ENCODE measurements at regions not wholly inside any gene's neighbourhood (a gene's known extent, or its start where the extent isn't known, plus 50 kb on each side); places are given as distances from the start of the nearest gene placed in this dataset.

- no peaks in the 10 kb centered on the region for H3K79me2 ChIP-seq (ENCODE audit: insufficient read depth, low read length)
- TF ChIP-seq, protein P1, sequence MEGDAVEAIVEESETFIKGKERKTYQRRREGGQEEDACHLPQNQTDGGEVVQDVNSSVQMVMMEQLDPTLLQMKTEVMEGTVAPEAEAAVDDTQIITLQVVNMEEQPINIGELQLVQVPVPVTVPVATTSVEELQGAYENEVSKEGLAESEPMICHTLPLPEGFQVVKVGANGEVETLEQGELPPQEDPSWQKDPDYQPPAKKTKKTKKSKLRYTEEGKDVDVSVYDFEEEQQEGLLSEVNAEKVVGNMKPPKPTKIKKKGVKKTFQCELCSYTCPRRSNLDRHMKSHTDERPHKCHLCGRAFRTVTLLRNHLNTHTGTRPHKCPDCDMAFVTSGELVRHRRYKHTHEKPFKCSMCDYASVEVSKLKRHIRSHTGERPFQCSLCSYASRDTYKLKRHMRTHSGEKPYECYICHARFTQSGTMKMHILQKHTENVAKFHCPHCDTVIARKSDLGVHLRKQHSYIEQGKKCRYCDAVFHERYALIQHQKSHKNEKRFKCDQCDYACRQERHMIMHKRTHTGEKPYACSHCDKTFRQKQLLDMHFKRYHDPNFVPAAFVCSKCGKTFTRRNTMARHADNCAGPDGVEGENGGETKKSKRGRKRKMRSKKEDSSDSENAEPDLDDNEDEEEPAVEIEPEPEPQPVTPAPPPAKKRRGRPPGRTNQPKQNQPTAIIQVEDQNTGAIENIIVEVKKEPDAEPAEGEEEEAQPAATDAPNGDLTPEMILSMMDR (IDR thresholded peaks at IDR 0.05; ENCODE audit: extremely low read depth, low read depth, low read length), result no peak
- no peaks in the 10 kb centered on the region for H3K4me1 ChIP-seq (ENCODE audit: insufficient read depth, low read length)
- no peaks in the 10 kb centered on the region for H3K36me3 ChIP-seq (ENCODE audit: insufficient read depth, low read length)
- no peaks in the 10 kb centered on the region for H4K20me1 ChIP-seq (ENCODE audit: insufficient read depth, low read length)
- H3K4me2 ChIP-seq (ENCODE audit: insufficient read depth, low read length), result no peak overlapping the region
- no peak overlapping the region for H3K4me3 ChIP-seq (ENCODE audit: insufficient read depth, low read length)
- no peak for DNase-seq (ENCODE audit: insufficient read length, low spot score, missing footprints)
- H3K9me3 ChIP-seq (ENCODE audit: low read depth, low read length), result no peaks in the 10 kb centered on the region
- H2AFZ ChIP-seq (ENCODE audit: low read length), result no peak overlapping the region
- no peaks in the 10 kb centered on the region for H3K27me3 ChIP-seq (ENCODE audit: insufficient read depth, low read length)
- H3K27ac ChIP-seq (ENCODE audit: low read depth, low read length), result no peak overlapping the region
Observed at GRCh38 chr2:65730186-65730585, 297.8 kb upstream of the SPRED2 start.

GRCh38 chr2:65729246-65729645 lies 296.8 kb upstream of the SPRED2 start:
- no peak overlapping the region for H3K4me2 ChIP-seq (ENCODE audit: insufficient read depth, low read length)
- H3K36me3 ChIP-seq (ENCODE audit: insufficient read depth, low read length), result no peaks in the 10 kb centered on the region
- no peaks in the 10 kb centered on the region for H3K27me3 ChIP-seq (ENCODE audit: insufficient read depth, low read length)
- TF ChIP-seq, protein P1 (IDR thresholded peaks at IDR 0.05; ENCODE audit: extremely low read depth, low read depth, low read length), result no peak
- H3K9me3 ChIP-seq (ENCODE audit: low read depth, low read length), result no peaks in the 10 kb centered on the region
- no peaks in the 10 kb centered on the region for H3K4me1 ChIP-seq (ENCODE audit: insufficient read depth, low read length)
- DNase-seq (ENCODE audit: insufficient read length, low spot score, missing footprints), result no peak
- H4K20me1 ChIP-seq (ENCODE audit: insufficient read depth, low read length), result no peaks in the 10 kb centered on the region
- H3K4me3 ChIP-seq (ENCODE audit: insufficient read depth, low read length), result no peak overlapping the region
- H3K79me2 ChIP-seq (ENCODE audit: insufficient read depth, low read length), result no peaks in the 10 kb centered on the region
- H3K27ac ChIP-seq (ENCODE audit: low read depth, low read length), result no peak overlapping the region
- no peak overlapping the region for H2AFZ ChIP-seq (ENCODE audit: low read length)

DNA sequence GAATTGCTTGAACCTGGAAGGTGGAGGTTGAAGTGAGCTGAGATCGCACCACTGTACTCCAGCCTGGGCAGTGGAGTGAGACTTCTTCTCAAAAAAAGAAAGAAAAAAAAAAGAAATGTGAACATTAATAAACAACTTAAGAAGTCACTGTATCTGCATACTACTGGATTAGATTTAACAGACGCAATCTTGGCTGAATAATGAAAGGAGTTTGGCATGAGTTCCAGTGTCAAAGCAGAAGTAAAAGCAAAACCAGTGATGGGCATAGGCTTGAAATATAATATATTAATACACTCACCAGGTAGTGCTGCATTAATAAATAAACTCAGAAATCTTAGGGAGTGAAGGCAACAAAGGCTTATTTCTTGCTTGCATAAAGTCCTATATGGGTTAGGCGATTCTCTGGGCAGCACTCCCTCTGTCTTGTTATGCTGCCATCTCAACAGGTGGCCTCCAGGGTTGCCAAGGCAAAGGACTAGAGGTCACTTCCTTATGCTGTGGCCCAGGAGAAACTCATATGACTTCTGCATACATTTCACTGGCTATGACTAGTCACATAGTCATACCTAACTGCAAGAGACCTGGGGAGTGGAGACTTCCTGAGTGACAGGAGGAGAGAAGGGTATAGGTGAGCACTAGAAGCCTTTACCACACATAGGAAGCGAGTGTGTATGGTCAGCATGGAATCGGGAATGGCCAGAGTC lies 296.2 kb upstream of the SPRED2 start:
- H3K36me3 ChIP-seq (ENCODE audit: insufficient read depth, low read length), result no peaks in the 10 kb centered on the region
- no peak overlapping the region for H3K4me3 ChIP-seq (ENCODE audit: insufficient read depth, low read length)
- TF ChIP-seq, protein P1 (IDR thresholded peaks at IDR 0.05; ENCODE audit: extremely low read depth, low read depth, low read length), result no peak
- H3K4me2 ChIP-seq (ENCODE audit: insufficient read depth, low read length), result no peak overlapping the region
- H4K20me1 ChIP-seq (ENCODE audit: insufficient read depth, low read length), result no peaks in the 10 kb centered on the region
- H2AFZ ChIP-seq (ENCODE audit: low read length), result no peak overlapping the region
- no peak overlapping the region for H3K27ac ChIP-seq (ENCODE audit: low read depth, low read length)
- no peak for DNase-seq (ENCODE audit: insufficient read length, low spot score, missing footprints)
- no peaks in the 10 kb centered on the region for H3K79me2 ChIP-seq (ENCODE audit: insufficient read depth, low read length)
- H3K9me3 ChIP-seq (ENCODE audit: low read depth, low read length), result no peaks in the 10 kb centered on the region
- no peaks in the 10 kb centered on the region for H3K4me1 ChIP-seq (ENCODE audit: insufficient read depth, low read length)
- H3K27me3 ChIP-seq (ENCODE audit: insufficient read depth, low read length), result no peaks in the 10 kb centered on the region

GRCh38 chr2:65727816-65728215 lies 295.4 kb upstream of the SPRED2 start:
- TF ChIP-seq, protein P1 (IDR thresholded peaks at IDR 0.05; ENCODE audit: extremely low read depth, low read depth, low read length), result no peak
- Histone ChIP-seq H3K9me3 (ENCODE audit: low read depth, low read length) (no peaks in the 10 kb centered on the region), H2AFZ (ENCODE audit: low read length) (no peak overlapping the region), H3K4me1 (ENCODE audit: insufficient read depth, low read length) (no peaks in the 10 kb centered on the region), H3K27ac (ENCODE audit: low read depth, low read length) (no peak overlapping the region), H3K36me3 (ENCODE audit: insufficient read depth, low read length) (no peaks in the 10 kb centered on the region), H3K4me2 (ENCODE audit: insufficient read depth, low read length) (no peak overlapping the region), H3K4me3 (ENCODE audit: insufficient read depth, low read length) (no peak overlapping the region), H3K27me3 (ENCODE audit: insufficient read depth, low read length) (no peaks in the 10 kb centered on the region), H4K20me1 (ENCODE audit: insufficient read depth, low read length) (no peaks in the 10 kb centered on the region), H3K79me2 (ENCODE audit: insufficient read depth, low read length) (no peaks in the 10 kb centered on the region)
- no peak for DNase-seq (ENCODE audit: insufficient read length, low spot score, missing footprints)
